ENCODE measurements at regions not wholly inside any gene's neighbourhood (a gene's known extent, or its start where the extent isn't known, plus 50 kb on each side); places are given as distances from the start of the nearest gene placed in this dataset.
"Not testable (repeated sequence)": the region's sequence is repeated elsewhere in the genome, so short reads cannot be mapped to it uniquely, and the experiment has no call there.

DNA sequence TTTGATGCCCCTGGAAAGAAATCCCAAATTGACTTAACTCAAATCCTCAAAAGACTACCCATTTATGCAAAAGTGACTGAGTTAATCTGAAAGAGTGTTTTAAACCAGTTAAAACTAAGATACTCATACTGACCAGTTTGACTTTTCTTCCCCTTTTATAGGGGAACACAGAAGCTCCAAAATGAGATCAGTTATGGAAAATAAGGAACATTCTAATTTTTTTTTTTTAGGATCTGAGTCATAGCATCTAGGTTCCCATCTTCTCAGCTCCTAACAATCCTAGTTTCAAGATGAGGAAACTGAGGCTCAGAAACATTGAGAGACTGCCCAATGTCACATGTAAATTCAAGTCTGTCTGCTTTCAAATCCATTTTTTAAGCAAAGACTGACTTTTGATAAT lies 231.1 kb upstream of the RUNX1 start:
- Histone ChIP-seq H3K36me3 (ENCODE audit: control insufficient read depth in 1 of 2, insufficient read depth in 2 of 2, low read length in 2 of 2) (no peaks in the 10 kb centered on the region), H3K27ac (ENCODE audit: low read depth, low read length) (no peak overlapping the region), H3K9ac (ENCODE audit: low read depth in 1 of 2, low read length in 2 of 2) (no peak overlapping the region), H3K4me1 (ENCODE audit: control insufficient read depth in 1 of 2, insufficient read depth in 2 of 2, low read length in 2 of 2) (peaks cover 0 to 5% of the 10 kb centered on the region in 2 donors), H3K9me3 (ENCODE audit: control insufficient read depth in 1 of 2, low read length in 2 of 2) (no peaks in the 10 kb centered on the region), H3K27me3 (ENCODE audit: control insufficient read depth in 1 of 2, insufficient read depth in 2 of 2, low read length in 2 of 2) (no peaks in the 10 kb centered on the region), H3K4me3 (ENCODE audit: low read depth in 1 of 2, low read length in 2 of 2) (no peak overlapping the region)

DNA sequence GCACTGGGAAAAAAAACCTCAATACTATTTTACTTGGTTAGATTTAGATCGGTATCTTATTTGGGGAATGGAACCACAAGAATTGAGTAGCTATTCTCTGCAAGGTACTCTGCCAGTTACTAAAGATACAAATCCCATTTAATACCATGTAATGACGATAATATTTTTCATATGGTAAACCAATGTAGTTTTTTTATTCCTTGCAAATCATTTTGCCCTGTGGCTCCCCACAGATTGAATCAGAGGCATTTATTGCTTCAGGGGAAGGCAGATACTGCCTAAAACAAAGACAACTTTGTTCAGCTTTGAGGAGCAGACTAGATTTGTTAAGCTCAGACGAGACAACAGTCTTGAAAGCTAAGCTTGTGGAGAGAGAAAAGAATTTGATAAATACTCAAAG lies 226.7 kb upstream of the RUNX1 start:
- no peak overlapping the region for H3K27ac ChIP-seq (ENCODE audit: low read depth, low read length)

DNA sequence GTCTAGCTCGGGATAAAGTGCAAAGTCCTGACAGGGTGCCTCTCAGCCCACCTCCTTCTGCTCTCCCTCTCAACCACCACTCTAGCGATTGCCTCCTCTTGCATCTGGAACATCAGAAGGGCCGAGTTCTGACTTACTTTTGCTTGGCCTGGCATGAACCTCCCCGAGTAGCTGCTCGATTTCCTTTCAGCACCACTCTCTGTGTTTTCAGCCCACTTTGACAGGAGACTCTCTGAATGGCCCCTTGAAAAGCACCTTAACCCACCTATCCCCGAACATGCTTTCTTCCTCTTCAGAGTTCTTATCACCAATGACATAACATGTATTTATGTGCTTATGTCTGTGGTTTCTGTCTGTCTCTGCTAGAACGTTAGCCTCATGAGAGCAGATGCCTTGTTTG lies 225.8 kb upstream of the RUNX1 start:
- no peak overlapping the region for H3K4me3 ChIP-seq (ENCODE audit: low read depth in 1 of 2, low read length in 2 of 2)
- H3K36me3 ChIP-seq (ENCODE audit: control insufficient read depth in 1 of 2, insufficient read depth in 2 of 2, low read length in 2 of 2) = no peaks in the 10 kb centered on the region
- H3K27ac ChIP-seq (ENCODE audit: low read depth, low read length) = no peak overlapping the region
- peaks cover 14 to 22% of the 10 kb centered on the region in 2 donors for H3K4me1 ChIP-seq (ENCODE audit: control insufficient read depth in 1 of 2, insufficient read depth in 2 of 2, low read length in 2 of 2)
- H3K9ac ChIP-seq (ENCODE audit: low read depth in 1 of 2, low read length in 2 of 2) = no peak overlapping the region
- H3K9me3 ChIP-seq (ENCODE audit: control insufficient read depth in 1 of 2, low read length in 2 of 2) = no peaks in the 10 kb centered on the region
- H3K27me3 ChIP-seq (ENCODE audit: control insufficient read depth in 1 of 2, insufficient read depth in 2 of 2, low read length in 2 of 2) = no peaks in the 10 kb centered on the region

More for the DNA sequence above, 226.7 kb upstream of the RUNX1 start:
- peaks cover 14 to 22% of the 10 kb centered on the region in 2 donors for H3K4me1 ChIP-seq (ENCODE audit: control insufficient read depth in 1 of 2, insufficient read depth in 2 of 2, low read length in 2 of 2)
- no peaks in the 10 kb centered on the region for H3K27me3 ChIP-seq (ENCODE audit: control insufficient read depth in 1 of 2, insufficient read depth in 2 of 2, low read length in 2 of 2)
- H3K36me3 ChIP-seq (ENCODE audit: control insufficient read depth in 1 of 2, insufficient read depth in 2 of 2, low read length in 2 of 2) = no peaks in the 10 kb centered on the region
- no peaks in the 10 kb centered on the region for H3K9me3 ChIP-seq (ENCODE audit: control insufficient read depth in 1 of 2, low read length in 2 of 2)
- H3K4me3 ChIP-seq (ENCODE audit: low read depth in 1 of 2, low read length in 2 of 2) = no peak overlapping the region
- no peak overlapping the region for H3K9ac ChIP-seq (ENCODE audit: low read depth in 1 of 2, low read length in 2 of 2)

DNA sequence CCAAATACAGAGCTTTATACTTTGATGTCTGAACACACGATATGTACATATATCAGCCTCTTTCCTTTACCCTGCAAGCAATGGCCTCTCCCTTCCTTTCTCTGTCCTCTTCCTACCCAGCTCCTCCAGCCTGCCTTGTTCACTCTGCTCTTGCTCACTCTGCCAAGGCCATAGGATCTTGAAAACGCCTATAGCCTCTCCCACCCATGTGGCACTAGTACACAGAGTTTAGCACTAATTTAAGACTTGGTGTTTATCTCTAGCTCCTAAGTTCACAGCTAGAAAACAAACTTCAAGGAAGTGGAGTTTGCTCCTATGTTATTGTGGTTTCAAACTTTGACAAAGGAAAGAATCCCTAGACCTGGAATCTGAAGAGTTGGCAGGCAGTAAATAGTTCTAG lies 225.0 kb upstream of the RUNX1 start:
- Histone ChIP-seq H3K9me3 (ENCODE audit: control insufficient read depth in 1 of 2, low read length in 2 of 2) (no peaks in the 10 kb centered on the region), H3K36me3 (ENCODE audit: control insufficient read depth in 1 of 2, insufficient read depth in 2 of 2, low read length in 2 of 2) (no peaks in the 10 kb centered on the region), H3K4me1 (ENCODE audit: control insufficient read depth in 1 of 2, insufficient read depth in 2 of 2, low read length in 2 of 2) (peaks cover 14 to 22% of the 10 kb centered on the region in 2 donors), H3K9ac (ENCODE audit: low read depth in 1 of 2, low read length in 2 of 2) (no peak overlapping the region), H3K4me3 (ENCODE audit: low read depth in 1 of 2, low read length in 2 of 2) (no peak overlapping the region), H3K27ac (ENCODE audit: low read depth, low read length) (no peak overlapping the region), H3K27me3 (ENCODE audit: control insufficient read depth in 1 of 2, insufficient read depth in 2 of 2, low read length in 2 of 2) (no peaks in the 10 kb centered on the region)

DNA sequence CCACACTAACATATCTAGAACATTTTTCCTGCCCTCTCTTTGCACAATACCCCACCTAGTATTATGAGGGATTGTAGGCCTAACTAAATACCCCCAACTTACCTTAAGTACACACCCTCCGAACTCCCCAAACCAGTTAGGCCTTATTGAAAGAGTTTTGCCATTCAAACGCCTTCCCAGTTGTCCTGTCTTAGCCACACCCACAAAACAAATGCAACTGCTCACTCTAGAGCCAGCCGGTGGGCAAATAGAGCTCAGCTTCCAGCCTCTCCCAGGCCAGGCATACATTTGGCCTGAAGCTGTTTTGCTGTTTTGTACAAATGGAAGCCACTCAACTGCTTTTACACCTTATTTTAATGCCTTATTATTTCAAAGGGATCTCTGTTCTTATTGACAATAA lies 224.2 kb upstream of the RUNX1 start:
- Histone ChIP-seq H3K9me3 (ENCODE audit: control insufficient read depth in 1 of 2, low read length in 2 of 2) (no peaks in the 10 kb centered on the region), H3K9ac (ENCODE audit: low read depth in 1 of 2, low read length in 2 of 2) (no peak overlapping the region), H3K27me3 (ENCODE audit: control insufficient read depth in 1 of 2, insufficient read depth in 2 of 2, low read length in 2 of 2) (no peaks in the 10 kb centered on the region), H3K36me3 (ENCODE audit: control insufficient read depth in 1 of 2, insufficient read depth in 2 of 2, low read length in 2 of 2) (no peaks in the 10 kb centered on the region), H3K4me3 (ENCODE audit: low read depth in 1 of 2, low read length in 2 of 2) (no peak overlapping the region), H3K4me1 (ENCODE audit: control insufficient read depth in 1 of 2, insufficient read depth in 2 of 2, low read length in 2 of 2) (peaks cover 14 to 22% of the 10 kb centered on the region in 2 donors), H3K27ac (ENCODE audit: low read depth, low read length) (no peak overlapping the region)

DNA sequence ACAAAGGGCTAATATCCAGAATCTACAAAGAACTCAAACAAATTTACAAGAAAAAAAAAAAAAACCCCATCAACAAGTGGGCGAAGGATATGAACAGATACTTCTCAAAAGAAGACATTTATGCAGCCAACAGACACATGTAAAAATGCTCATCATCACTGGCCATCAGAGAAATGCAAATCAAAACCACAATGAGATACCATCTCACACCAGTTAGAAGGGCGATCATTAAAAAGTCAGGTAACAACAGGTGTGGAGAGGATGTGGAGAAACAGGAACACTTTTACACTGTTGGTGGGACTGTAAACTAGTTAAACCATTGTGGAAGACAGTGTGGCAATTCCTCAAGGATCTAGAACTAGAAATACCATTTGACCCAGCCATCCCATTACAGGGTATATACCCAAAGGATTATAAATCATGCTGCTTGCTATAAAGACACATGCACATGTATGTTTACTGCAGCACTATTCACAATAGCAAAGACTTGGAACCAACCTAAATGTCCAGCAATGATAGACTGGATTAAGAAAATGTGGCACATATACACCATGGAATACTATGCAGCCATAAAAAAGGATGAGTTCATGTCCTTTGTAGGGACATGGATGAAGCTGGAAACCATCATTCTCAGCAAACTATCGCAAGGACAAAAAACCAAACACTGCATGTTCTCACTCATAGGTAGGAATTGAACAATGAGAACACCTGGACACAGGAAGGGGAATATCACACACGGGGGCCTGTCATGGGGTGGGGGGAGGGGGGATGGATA lies 222.4 kb upstream of the RUNX1 start:
- H3K27ac ChIP-seq (ENCODE audit: low read depth, low read length); H3K27me3 ChIP-seq (ENCODE audit: control insufficient read depth in 1 of 2, insufficient read depth in 2 of 2, low read length in 2 of 2); H3K9ac ChIP-seq (ENCODE audit: low read depth in 1 of 2, low read length in 2 of 2); H3K4me3 ChIP-seq (ENCODE audit: low read depth in 1 of 2, low read length in 2 of 2); H3K9me3 ChIP-seq (ENCODE audit: control insufficient read depth in 1 of 2, low read length in 2 of 2); H3K36me3 ChIP-seq (ENCODE audit: control insufficient read depth in 1 of 2, insufficient read depth in 2 of 2, low read length in 2 of 2): not testable (repeated sequence)
- peaks cover 14 to 22% of the 10 kb centered on the region in 2 donors for H3K4me1 ChIP-seq (ENCODE audit: control insufficient read depth in 1 of 2, insufficient read depth in 2 of 2, low read length in 2 of 2)

DNA sequence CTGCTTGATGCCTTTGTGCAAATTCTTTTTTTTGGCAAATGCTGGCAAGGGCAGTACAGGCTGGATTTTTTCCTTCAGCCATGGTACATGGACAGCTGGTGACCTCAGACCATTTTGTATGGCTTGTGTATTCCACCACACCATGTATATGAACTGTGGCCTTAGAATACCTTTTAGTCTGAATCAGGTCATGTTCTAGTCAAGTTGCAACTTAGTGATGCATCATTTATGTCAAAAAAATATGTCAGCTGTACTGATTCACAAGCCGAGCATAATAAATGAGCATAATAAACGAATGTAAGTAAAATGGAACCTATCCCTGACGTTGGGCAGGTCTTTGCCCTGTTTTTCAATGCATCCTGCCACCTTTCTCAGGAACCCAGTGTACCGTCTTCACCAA lies 219.7 kb upstream of the RUNX1 start:
- no peak overlapping the region for H3K9ac ChIP-seq (ENCODE audit: low read depth in 1 of 2, low read length in 2 of 2)
- no peak overlapping the region for H3K4me3 ChIP-seq (ENCODE audit: low read depth in 1 of 2, low read length in 2 of 2)
- no peak overlapping the region for H3K27ac ChIP-seq (ENCODE audit: low read depth, low read length)
- H3K27me3 ChIP-seq (ENCODE audit: control insufficient read depth in 1 of 2, insufficient read depth in 2 of 2, low read length in 2 of 2) = no peaks in the 10 kb centered on the region
- H3K4me1 ChIP-seq (ENCODE audit: control insufficient read depth in 1 of 2, insufficient read depth in 2 of 2, low read length in 2 of 2) = peaks cover under 1 to 7% of the 10 kb centered on the region in 2 donors
- no peaks in the 10 kb centered on the region for H3K36me3 ChIP-seq (ENCODE audit: control insufficient read depth in 1 of 2, insufficient read depth in 2 of 2, low read length in 2 of 2)
- no peaks in the 10 kb centered on the region for H3K9me3 ChIP-seq (ENCODE audit: control insufficient read depth in 1 of 2, low read length in 2 of 2)

DNA sequence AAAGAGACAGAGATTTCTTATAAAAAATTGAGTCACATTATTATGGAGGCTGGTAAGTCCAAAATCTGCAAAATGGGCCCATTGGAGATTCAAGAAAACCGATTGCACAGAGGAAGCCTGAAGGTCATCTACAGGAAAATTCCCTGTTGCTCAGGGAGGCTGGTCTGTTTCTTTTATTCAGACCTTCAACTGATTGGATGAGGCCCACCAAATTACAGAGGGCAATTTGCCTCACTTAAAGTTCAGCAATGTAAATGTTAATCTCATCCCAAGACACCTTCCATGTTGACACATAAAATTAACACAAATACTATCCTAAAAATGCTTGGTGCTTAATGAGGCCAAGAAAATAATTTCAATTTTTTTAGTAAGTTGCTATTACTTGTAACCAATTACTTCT lies 219.2 kb upstream of the RUNX1 start:
- H3K36me3 ChIP-seq (ENCODE audit: control insufficient read depth in 1 of 2, insufficient read depth in 2 of 2, low read length in 2 of 2) = no peaks in the 10 kb centered on the region
- H3K27me3 ChIP-seq (ENCODE audit: control insufficient read depth in 1 of 2, insufficient read depth in 2 of 2, low read length in 2 of 2) = no peaks in the 10 kb centered on the region
- no peak overlapping the region for H3K4me3 ChIP-seq (ENCODE audit: low read depth in 1 of 2, low read length in 2 of 2)
- peaks cover 0 to 1% of the 10 kb centered on the region in 2 donors for H3K4me1 ChIP-seq (ENCODE audit: control insufficient read depth in 1 of 2, insufficient read depth in 2 of 2, low read length in 2 of 2)
- H3K27ac ChIP-seq (ENCODE audit: low read depth, low read length) = no peak overlapping the region
- H3K9ac ChIP-seq (ENCODE audit: low read depth in 1 of 2, low read length in 2 of 2) = no peak overlapping the region
- no peaks in the 10 kb centered on the region for H3K9me3 ChIP-seq (ENCODE audit: control insufficient read depth in 1 of 2, low read length in 2 of 2)

DNA sequence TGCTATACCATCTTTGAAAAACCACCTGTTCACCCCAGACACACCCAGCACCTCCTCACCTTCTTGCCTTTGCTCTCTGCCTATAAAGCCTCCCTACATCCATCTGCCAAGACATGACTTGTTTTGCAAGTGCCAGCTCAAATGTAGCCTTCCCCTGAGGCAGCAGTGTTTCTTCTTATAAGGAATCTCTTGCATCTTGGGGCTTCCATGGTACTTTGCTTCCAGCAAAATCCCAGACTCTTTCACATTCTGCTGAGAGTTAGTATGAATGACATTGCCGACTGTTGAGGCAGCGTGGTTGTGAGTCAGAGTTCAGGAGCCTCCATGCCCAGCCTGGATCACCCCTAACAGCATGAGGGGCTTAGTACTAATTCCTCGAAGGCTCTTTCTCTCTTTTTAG lies 217.4 kb upstream of the RUNX1 start:
- Histone ChIP-seq H3K27me3 (ENCODE audit: control insufficient read depth in 1 of 2, insufficient read depth in 2 of 2, low read length in 2 of 2) (no peaks in the 10 kb centered on the region), H3K9ac (ENCODE audit: low read depth in 1 of 2, low read length in 2 of 2) (no peak overlapping the region), H3K4me1 (ENCODE audit: control insufficient read depth in 1 of 2, insufficient read depth in 2 of 2, low read length in 2 of 2) (no peaks in the 10 kb centered on the region), H3K4me3 (ENCODE audit: low read depth in 1 of 2, low read length in 2 of 2) (no peak overlapping the region), H3K27ac (ENCODE audit: low read depth, low read length) (no peak overlapping the region), H3K9me3 (ENCODE audit: control insufficient read depth in 1 of 2, low read length in 2 of 2) (no peaks in the 10 kb centered on the region), H3K36me3 (ENCODE audit: control insufficient read depth in 1 of 2, insufficient read depth in 2 of 2, low read length in 2 of 2) (no peaks in the 10 kb centered on the region)

DNA sequence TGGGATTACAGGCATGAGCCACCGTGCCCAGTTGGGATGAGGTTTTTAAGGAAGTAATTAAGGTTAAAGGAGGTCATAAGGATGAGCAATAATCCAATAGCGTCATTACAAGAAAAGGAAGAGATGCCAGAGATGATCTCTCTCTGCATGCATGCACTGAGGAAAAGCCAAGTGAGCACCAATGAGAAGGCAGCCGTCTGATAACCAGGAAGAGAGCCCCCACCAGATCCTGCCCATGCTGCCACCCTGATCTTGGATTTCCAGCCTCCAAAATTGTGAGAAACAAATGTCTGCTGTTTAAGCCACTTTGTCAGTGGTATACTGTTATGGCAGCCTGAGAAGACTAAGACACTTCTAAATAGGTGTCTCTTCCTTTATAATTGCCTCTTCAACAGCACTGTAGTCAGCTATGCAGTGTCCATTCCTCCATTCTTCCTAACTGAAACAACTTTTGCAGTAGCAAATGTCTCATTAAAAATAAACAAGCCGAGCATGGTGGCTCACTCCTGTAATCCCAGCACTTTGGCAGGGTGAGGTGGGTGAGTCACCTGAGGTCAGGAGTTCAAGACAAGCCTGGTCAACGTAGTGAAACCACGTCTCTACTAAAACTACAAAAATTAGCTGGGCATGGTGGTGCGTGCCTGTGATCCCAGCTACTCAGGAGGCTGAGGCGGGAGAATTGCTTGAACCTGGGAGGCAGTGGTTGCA lies 216.2 kb upstream of the RUNX1 start:
- no peak overlapping the region for H3K4me3 ChIP-seq (ENCODE audit: low read depth in 1 of 2, low read length in 2 of 2)
- no peaks in the 10 kb centered on the region for H3K36me3 ChIP-seq (ENCODE audit: control insufficient read depth in 1 of 2, insufficient read depth in 2 of 2, low read length in 2 of 2)
- H3K4me1 ChIP-seq (ENCODE audit: control insufficient read depth in 1 of 2, insufficient read depth in 2 of 2, low read length in 2 of 2) = no peaks in the 10 kb centered on the region
- no peak overlapping the region for H3K27ac ChIP-seq (ENCODE audit: low read depth, low read length)
- no peaks in the 10 kb centered on the region for H3K27me3 ChIP-seq (ENCODE audit: control insufficient read depth in 1 of 2, insufficient read depth in 2 of 2, low read length in 2 of 2)
- no peaks in the 10 kb centered on the region for H3K9me3 ChIP-seq (ENCODE audit: control insufficient read depth in 1 of 2, low read length in 2 of 2)
- H3K9ac ChIP-seq (ENCODE audit: low read depth in 1 of 2, low read length in 2 of 2) = no peak overlapping the region
